ENCODE measurements at regions not wholly inside any gene's neighbourhood (a gene's known extent, or its start where the extent isn't known, plus 50 kb on each side); places are given as distances from the start of the nearest gene placed in this dataset.

GRCh38 chr20:22977047-22977785, 57.9 kb upstream of the SSTR4 start:
- CTCF ChIA-PET: interaction anchor here (4.1 kb wide), 1 partner anchor 286 kb away, joined by 52 read pairs; no protein-coding TSS in a partner anchor
- no peak for DNase-seq (ENCODE audit: low read depth, low spot score)
- POLR2A ChIA-PET: no interaction called here
- TF ChIP-seq CTCF (IDR thresholded peaks at IDR 0.05; ENCODE audit: insufficient read depth, low read length, missing control alignments): no peak
- no peak overlapping the region for H3K4me3 ChIP-seq (ENCODE audit: low read depth, low read length)

- ChIA-PET CTCF (no interaction called here), POLR2A (no interaction called here)
- DNase-seq (ENCODE audit: low read depth, low spot score): no peak
- TF ChIP-seq CTCF (IDR thresholded peaks at IDR 0.05; ENCODE audit: insufficient read depth, low read length, missing control alignments): no peak
- H3K4me3 ChIP-seq (ENCODE audit: low read depth, low read length): no peak overlapping the region
Measured at GRCh38 chr20:22984008-22984407, 51.1 kb upstream of the SSTR4 start.

- ChIA-PET CTCF (interaction anchor here (1.7 kb wide), 1 partner anchor 10 kb away, joined by 3 read pairs; no protein-coding TSS in a partner anchor), POLR2A (no interaction called here)
Measured at GRCh38 chr20:22984606-22985005, 50.5 kb upstream of the SSTR4 start.

GRCh38 chr20:22985239-22985778, 49.8 kb upstream of the SSTR4 start:
- ChIA-PET CTCF (interaction anchor here (1.7 kb wide), 1 partner anchor 10 kb away, joined by 3 read pairs; no protein-coding TSS in a partner anchor), POLR2A (no interaction called here)
- no peak for TF ChIP-seq CTCF (IDR thresholded peaks at IDR 0.05; ENCODE audit: insufficient read depth, low read length, missing control alignments)
- DNase-seq (ENCODE audit: low read depth, low spot score): no peak
- no peak overlapping the region for H3K4me3 ChIP-seq (ENCODE audit: low read depth, low read length)

More at GRCh38 chr20:22984606-22985005, 50.5 kb upstream of the SSTR4 start:
- no peak overlapping the region for H3K4me3 ChIP-seq (ENCODE audit: low read depth, low read length)
- no peak for DNase-seq (ENCODE audit: low read depth, low spot score)
- no peak for TF ChIP-seq CTCF (IDR thresholded peaks at IDR 0.05; ENCODE audit: insufficient read depth, low read length, missing control alignments)

All from AG04449 (cell line).